Smooth muscle cell (in vitro differentiated cells): ENCODE measurements at regions not wholly inside any gene's neighbourhood (a gene's known extent, or its start where the extent isn't known, plus 50 kb on each side); places are given as distances from the start of the nearest gene placed in this dataset.

Experiments used
- DNase-seq: peaks from one replicate; lab custom pipeline; 2025; ENCODE audit not compliant: unreplicated experiment; lab: John Stamatoyannopoulos, UW
- H2AFZ ChIP-seq: fragments of 200-600 bp; sonication (generic); 2 replicates; pipeline ENCODE4 v1.6.0; 2016; ENCODE audit warnings: antibody characterized with exemption, low read depth, mild to moderate bottlenecking
- H3F3A ChIP-seq: fragments of 200-600 bp; sonication (generic); 2 replicates; pipeline ENCODE4 v1.6.0; 2017; ENCODE audit warnings: antibody characterized with exemption, low read depth
- H3K27ac ChIP-seq: fragments of 200-600 bp; sonication (generic); 2 replicates; pipeline ENCODE4 v1.5.1; 2016; ENCODE audit warnings: low read depth, mild to moderate bottlenecking
- H3K27me3 ChIP-seq: fragments of 200-600 bp; sonication (generic); 2 replicates; pipeline ENCODE4 v1.6.1; 2016; ENCODE audit warnings: low read depth, mild to moderate bottlenecking
- H3K36me3 ChIP-seq: fragments of 200-600 bp; sonication (generic); 2 replicates; pipeline ENCODE4 v1.5.1; 2016; ENCODE audit warnings: low read depth
- H3K4me1 ChIP-seq: fragments of 200-600 bp; sonication (generic); 2 replicates; pipeline ENCODE4 v1.5.1; 2016; ENCODE audit warnings: low read depth
- H3K4me2 ChIP-seq: fragments of 200-600 bp; sonication (generic); 2 replicates; pipeline ENCODE4 v1.6.0; 2016; ENCODE audit warnings: mild to moderate bottlenecking
- H3K4me3 ChIP-seq: fragments of 200-600 bp; sonication (generic); 2 replicates; pipeline ENCODE4 v1.5.1; 2016; ENCODE audit warnings: mild to moderate bottlenecking
- H3K79me2 ChIP-seq: fragments of 200-600 bp; sonication (generic); 2 replicates; pipeline ENCODE4 v1.6.0; 2016; ENCODE audit warnings: low read depth, mild to moderate bottlenecking
- H3K9ac ChIP-seq: fragments of 200-600 bp; sonication (generic); 2 replicates; pipeline ENCODE4 v1.6.0; 2016; ENCODE audit warnings: low read depth
- H3K9me3 ChIP-seq: fragments of 200-600 bp; sonication (generic); replicated peaks from 2 replicates; pipeline ENCODE4 v1.5.1; 2016; ENCODE audit warnings: low read depth
- H4K20me1 ChIP-seq: fragments of 200-600 bp; sonication (generic); 2 replicates; pipeline ENCODE4 v1.6.0; 2016; ENCODE audit warnings: low read depth
- CTCF ChIP-seq: fragments of 200-600 bp; sonication (generic); IDR thresholded peaks from 2 replicates; pipeline ENCODE4 v1.5.1; 2017; ENCODE audit warnings: borderline replicate concordance, mild to moderate bottlenecking, antibody characterized with exemption; ENCODE audit not compliant: insufficient read depth, poor library complexity, severe bottlenecking
- WGBS: methylation state at CpG from one replicate; pipeline ENCODE4 v1.1.7; 2016; ENCODE audit warnings: low lambda C conversion rate; 5-methylcytosine and 5-hydroxymethylcytosine counted together

DNA sequence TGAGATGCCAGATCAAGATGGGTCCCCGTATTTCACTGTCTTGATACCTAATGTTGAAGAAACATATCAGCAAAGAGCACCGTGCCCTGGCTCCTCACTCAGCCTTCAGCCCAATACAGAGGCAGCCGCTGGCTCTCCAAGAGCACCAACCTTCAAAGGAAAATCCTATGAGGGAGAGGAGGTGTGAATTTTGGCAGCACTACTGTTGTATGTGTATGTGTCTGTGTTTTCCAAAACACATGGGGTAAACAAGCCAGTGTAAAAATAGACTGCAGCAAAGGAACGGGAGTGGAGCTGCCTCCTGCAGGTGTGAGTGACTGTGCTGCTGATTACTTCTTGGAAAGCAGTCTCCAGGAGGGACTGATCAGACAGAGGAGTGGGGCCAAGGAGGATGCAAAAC is 194.0 kb upstream of the CDH5 start:
- Histone ChIP-seq H3K36me3 (no peaks in the 10 kb centered on the region), H3F3A (no peaks in the 10 kb centered on the region), H3K4me2 (no peak overlapping the region), H3K27me3 (no peaks in the 10 kb centered on the region), H2AFZ (no peak overlapping the region), H4K20me1 (no peaks in the 10 kb centered on the region), H3K79me2 (no peaks in the 10 kb centered on the region), H3K9me3 (no peaks in the 10 kb centered on the region), H3K27ac (no peak overlapping the region), H3K9ac (no peak overlapping the region), H3K4me1 (peaks cover 11% of the 10 kb centered on the region), H3K4me3 (no peak overlapping the region)
- DNase-seq, result no peak
- 91% methylated on average over 4 of the region's 4 CpGs for WGBS
- TF ChIP-seq CTCF, result no peak

DNA sequence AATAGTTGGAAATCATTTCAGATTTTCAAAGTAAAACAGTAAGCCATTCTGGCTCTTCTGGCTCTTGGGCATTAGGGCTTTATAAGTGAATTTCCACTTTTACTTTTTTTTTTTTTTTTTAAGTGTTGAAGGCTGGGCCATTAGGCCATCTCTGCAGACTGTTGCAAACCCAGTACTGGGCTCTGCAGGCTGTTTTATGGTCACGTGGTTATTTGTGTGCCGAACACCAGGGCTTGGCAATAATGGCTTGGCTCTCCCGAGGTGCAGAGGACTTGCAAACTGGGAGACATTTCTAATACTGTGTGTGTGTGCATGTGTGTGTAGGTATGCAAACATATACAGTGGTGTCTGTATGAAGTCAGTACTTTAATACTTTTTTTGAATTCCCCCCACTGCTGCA is 194.9 kb upstream of the CDH5 start:
- Histone ChIP-seq H3K79me2 (no peaks in the 10 kb centered on the region), H2AFZ (no peak overlapping the region), H3K27me3 (no peaks in the 10 kb centered on the region), H3K4me1 (peaks cover 11% of the 10 kb centered on the region), H3K36me3 (no peaks in the 10 kb centered on the region), H4K20me1 (no peaks in the 10 kb centered on the region), H3K27ac (no peak overlapping the region), H3K9me3 (no peaks in the 10 kb centered on the region), H3K4me2 (no peak overlapping the region), H3F3A (no peaks in the 10 kb centered on the region), H3K9ac (no peak overlapping the region), H3K4me3 (no peak overlapping the region)
- DNase-seq, result no peak
- no peak for TF ChIP-seq CTCF
- WGBS, result 92% methylated on average over 3 of the region's 3 CpGs

- Histone ChIP-seq H3K4me3 (no peak overlapping the region), H3K27me3 (no peaks in the 10 kb centered on the region), H3K36me3 (no peaks in the 10 kb centered on the region), H3K9me3 (no peaks in the 10 kb centered on the region), H4K20me1 (no peaks in the 10 kb centered on the region), H3F3A (no peaks in the 10 kb centered on the region), H2AFZ (no peak overlapping the region), H3K27ac (no peak overlapping the region), H3K79me2 (no peaks in the 10 kb centered on the region), H3K4me1 (peaks cover 11% of the 10 kb centered on the region), H3K9ac (no peak overlapping the region), H3K4me2 (no peak overlapping the region)
- DNase-seq, result no peak
- 72% methylated on average over 3 of the region's 3 CpGs for WGBS
- no peak for TF ChIP-seq CTCF
Measured at GRCh38 chr16:66170989-66171388, 195.5 kb upstream of the CDH5 start.

- Histone ChIP-seq H4K20me1 (no peaks in the 10 kb centered on the region), H3K4me3 (no peak overlapping the region), H3K9ac (no peak overlapping the region), H3K79me2 (no peaks in the 10 kb centered on the region), H3K36me3 (no peaks in the 10 kb centered on the region), H2AFZ (no peak overlapping the region), H3K4me1 (no peaks in the 10 kb centered on the region), H3K4me2 (no peak overlapping the region), H3F3A (no peaks in the 10 kb centered on the region), H3K27me3 (no peaks in the 10 kb centered on the region), H3K9me3 (no peaks in the 10 kb centered on the region), H3K27ac (no peak overlapping the region)
- 96% methylated on average over 3 of the region's 3 CpGs for WGBS
- TF ChIP-seq CTCF, result no peak
- no peak for DNase-seq
Measured at GRCh38 chr16:66169817-66170216, 196.7 kb upstream of the CDH5 start.
